ENCODE measurements at regions not wholly inside any gene's neighbourhood (a gene's known extent, or its start where the extent isn't known, plus 50 kb on each side); places are given as distances from the start of the nearest gene placed in this dataset.
A peak's percentile ranks its signal among the peaks of the same experiment; 100 is the strongest.

GRCh38 chr4:96946552-96946951 lies 1106.7 kb downstream of the PDHA2 start:
- no peak for DNase-seq (ENCODE audit: insufficient read length, low spot score)
- FAIRE-seq, result no peak
- no peak for TF ChIP-seq CTCF (IDR thresholded peaks at IDR 0.05; ENCODE audit: insufficient read depth, missing control alignments)

GRCh38 chr4:96952610-96953009 lies 1112.7 kb downstream of the PDHA2 start:
- FAIRE-seq (no peak), DNase-seq (ENCODE audit: insufficient read length, low spot score) (no peak)
- no peak for TF ChIP-seq CTCF (IDR thresholded peaks at IDR 0.05; ENCODE audit: insufficient read depth, missing control alignments)

- DNase-seq (ENCODE audit: insufficient read length, low spot score), result no peak
- FAIRE-seq, result no peak
- no peak for TF ChIP-seq CTCF (IDR thresholded peaks at IDR 0.05; ENCODE audit: insufficient read depth, missing control alignments)
These were observed 1115.3 kb downstream of the PDHA2 start for GRCh38 chr4:96955226-96955625.

GRCh38 chr4:96955691-96956090 lies 1115.8 kb downstream of the PDHA2 start:
- DNase-seq (ENCODE audit: insufficient read length, low spot score) (no peak), FAIRE-seq (no peak)
- TF ChIP-seq CTCF (IDR thresholded peaks at IDR 0.05; ENCODE audit: insufficient read depth, missing control alignments), result no peak

- FAIRE-seq (no peak), DNase-seq (ENCODE audit: insufficient read length, low spot score) (no peak)
- TF ChIP-seq CTCF (IDR thresholded peaks at IDR 0.05; ENCODE audit: insufficient read depth, missing control alignments), result no peak
These were observed 1129.6 kb downstream of the PDHA2 start for GRCh38 chr4:96969455-96969854.

- no peak for TF ChIP-seq CTCF (IDR thresholded peaks at IDR 0.05; ENCODE audit: insufficient read depth, missing control alignments)
- FAIRE-seq, result no peak
- DNase-seq (ENCODE audit: insufficient read length, low spot score), result no peak
These were observed 1133.0 kb downstream of the PDHA2 start for GRCh38 chr4:96972920-96973319.

- no peak for FAIRE-seq
- DNase-seq (ENCODE audit: insufficient read length, low spot score), result no peak
- peak; percentile 17 for TF ChIP-seq CTCF (IDR thresholded peaks at IDR 0.05; ENCODE audit: insufficient read depth, missing control alignments)
These were observed 1134.4 kb downstream of the PDHA2 start for GRCh38 chr4:96974295-96974694.
